PFSK-1 (cell line): ENCODE measurements at regions not wholly inside any gene's neighbourhood (a gene's known extent, or its start where the extent isn't known, plus 50 kb on each side); places are given as distances from the start of the nearest gene placed in this dataset.

Experiments
- FOXP2 ChIP-seq: optimal IDR thresholded peaks from 2 replicates; pipeline ENCODE3; 2011; ENCODE audit warnings: borderline replicate concordance, control low read depth, inconsistent platforms; ENCODE audit not compliant: insufficient read depth; ENCODE audit errors: extremely low read length, extremely low read depth
- POLR2AphosphoS5 ChIP-seq: IDR thresholded peaks from 2 replicates; pipeline ENCODE4 v1.6.1; 2012; ENCODE audit warnings: low read depth, mild to moderate bottlenecking, control low read depth, low read length, moderate library complexity
- SIN3A ChIP-seq: IDR thresholded peaks from 2 replicates; pipeline ENCODE4 v1.6.1; 2012; ENCODE audit warnings: mild to moderate bottlenecking, low read length, moderate library complexity, borderline replicate concordance; ENCODE audit not compliant: insufficient read depth
- TAF1 ChIP-seq: IDR thresholded peaks from 2 replicates; pipeline ENCODE4 v1.6.1; 2012; ENCODE audit warnings: low read length, control low read depth, borderline replicate concordance; ENCODE audit not compliant: insufficient read depth
- TF ChIP-seq, protein P1 (sequence below), 2 experiments: IDR thresholded peaks; 2 replicates each; pipeline versions ENCODE4 v1.6.1 to v1.8.0; 2011 to 2012; ENCODE audit warnings: low read depth in 2 of 2, low read length in 2 of 2, control low read depth in 1 of 2, inconsistent platforms in 1 of 2, mild to moderate bottlenecking in 1 of 2, moderate library complexity in 1 of 2; ENCODE audit not compliant: insufficient read depth in 1 of 2

DNA sequence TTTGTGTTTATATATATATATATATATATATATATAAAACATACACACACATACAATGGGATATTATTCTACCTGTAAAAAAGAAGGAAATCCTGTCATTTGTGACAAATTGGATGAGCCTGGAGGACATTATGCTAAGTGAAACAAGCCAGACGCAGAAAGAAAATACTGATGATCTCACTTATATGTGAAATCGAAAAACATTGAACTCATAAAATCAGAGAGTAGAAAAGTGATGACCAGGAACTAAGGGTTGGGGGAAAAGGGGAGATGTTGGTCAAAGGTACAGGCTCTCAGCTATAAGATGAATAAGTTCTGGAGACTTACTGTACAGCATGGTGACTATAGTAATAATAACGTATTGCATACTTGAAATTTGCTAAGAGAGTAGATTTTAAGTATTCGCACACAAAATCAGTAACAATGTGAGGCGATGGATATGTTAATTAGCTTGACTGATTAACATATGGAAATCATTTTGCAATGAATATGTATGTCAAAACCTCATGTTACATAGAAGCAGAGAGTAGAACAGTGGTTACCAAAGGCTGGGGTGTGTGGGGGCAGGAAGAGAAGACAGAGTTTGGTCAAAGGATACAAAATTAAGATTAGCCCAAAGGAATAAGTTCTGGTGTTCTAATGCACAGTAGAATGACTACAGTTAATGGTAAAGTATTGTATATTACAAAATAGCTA is 92.3 kb upstream of the PHACTR1 start:
- TF ChIP-seq SIN3A = no peak
- no peak for TF ChIP-seq POLR2AphosphoS5
- TF ChIP-seq TAF1 = no peak
- TF ChIP-seq, protein P1, sequence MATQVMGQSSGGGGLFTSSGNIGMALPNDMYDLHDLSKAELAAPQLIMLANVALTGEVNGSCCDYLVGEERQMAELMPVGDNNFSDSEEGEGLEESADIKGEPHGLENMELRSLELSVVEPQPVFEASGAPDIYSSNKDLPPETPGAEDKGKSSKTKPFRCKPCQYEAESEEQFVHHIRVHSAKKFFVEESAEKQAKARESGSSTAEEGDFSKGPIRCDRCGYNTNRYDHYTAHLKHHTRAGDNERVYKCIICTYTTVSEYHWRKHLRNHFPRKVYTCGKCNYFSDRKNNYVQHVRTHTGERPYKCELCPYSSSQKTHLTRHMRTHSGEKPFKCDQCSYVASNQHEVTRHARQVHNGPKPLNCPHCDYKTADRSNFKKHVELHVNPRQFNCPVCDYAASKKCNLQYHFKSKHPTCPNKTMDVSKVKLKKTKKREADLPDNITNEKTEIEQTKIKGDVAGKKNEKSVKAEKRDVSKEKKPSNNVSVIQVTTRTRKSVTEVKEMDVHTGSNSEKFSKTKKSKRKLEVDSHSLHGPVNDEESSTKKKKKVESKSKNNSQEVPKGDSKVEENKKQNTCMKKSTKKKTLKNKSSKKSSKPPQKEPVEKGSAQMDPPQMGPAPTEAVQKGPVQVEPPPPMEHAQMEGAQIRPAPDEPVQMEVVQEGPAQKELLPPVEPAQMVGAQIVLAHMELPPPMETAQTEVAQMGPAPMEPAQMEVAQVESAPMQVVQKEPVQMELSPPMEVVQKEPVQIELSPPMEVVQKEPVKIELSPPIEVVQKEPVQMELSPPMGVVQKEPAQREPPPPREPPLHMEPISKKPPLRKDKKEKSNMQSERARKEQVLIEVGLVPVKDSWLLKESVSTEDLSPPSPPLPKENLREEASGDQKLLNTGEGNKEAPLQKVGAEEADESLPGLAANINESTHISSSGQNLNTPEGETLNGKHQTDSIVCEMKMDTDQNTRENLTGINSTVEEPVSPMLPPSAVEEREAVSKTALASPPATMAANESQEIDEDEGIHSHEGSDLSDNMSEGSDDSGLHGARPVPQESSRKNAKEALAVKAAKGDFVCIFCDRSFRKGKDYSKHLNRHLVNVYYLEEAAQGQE (IDR thresholded peaks at IDR 0.05; ENCODE audit: insufficient read depth in 1 of 2, low read depth in 2 of 2, low read length in 2 of 2) = no peak
- no peak for TF ChIP-seq FOXP2

DNA sequence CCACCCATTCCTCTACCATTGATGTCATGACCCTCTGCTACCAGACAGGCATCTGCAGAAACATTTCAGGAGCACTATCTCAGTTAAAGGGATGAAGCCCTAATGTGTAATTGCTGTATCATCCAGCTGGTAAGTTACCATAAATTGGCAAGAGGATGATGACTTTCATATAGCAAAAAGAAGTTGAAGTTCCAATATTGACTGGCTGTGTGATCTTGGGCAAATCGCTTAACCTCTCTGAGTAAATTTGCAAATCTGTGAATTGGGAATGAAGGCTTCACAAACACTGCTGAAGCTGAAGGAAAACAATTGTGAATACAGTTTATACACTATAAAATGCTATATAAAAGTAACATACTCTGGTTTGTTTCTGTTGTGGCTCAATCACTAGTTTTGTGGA is 89.5 kb upstream of the PHACTR1 start:
- no peak for TF ChIP-seq TAF1
- TF ChIP-seq, protein P1 (IDR thresholded peaks at IDR 0.05; ENCODE audit: insufficient read depth in 1 of 2, low read depth in 2 of 2, low read length in 2 of 2) = no peak
- TF ChIP-seq SIN3A = no peak
- TF ChIP-seq FOXP2 = no peak
- no peak for TF ChIP-seq POLR2AphosphoS5

DNA sequence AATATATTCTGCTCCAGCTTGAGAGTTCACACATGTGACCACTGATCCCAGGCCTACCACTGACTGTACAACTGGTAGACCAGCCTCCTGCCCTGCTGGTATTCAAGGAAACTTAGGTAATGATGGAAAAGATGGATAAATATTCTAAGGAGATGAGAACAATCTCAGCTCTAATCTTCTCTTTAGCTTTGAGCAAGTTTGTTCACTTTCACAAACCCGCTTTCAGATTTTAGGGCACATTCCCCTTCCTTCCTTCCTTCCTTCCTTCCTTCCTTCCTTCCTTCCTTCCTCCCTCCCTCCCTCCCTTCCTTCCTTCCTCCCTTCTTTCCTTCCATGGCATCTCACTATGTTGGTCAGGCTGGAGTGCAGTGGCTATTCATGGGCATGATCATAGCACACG is 88.2 kb upstream of the PHACTR1 start:
- no peak for TF ChIP-seq TAF1
- TF ChIP-seq POLR2AphosphoS5 = no peak
- TF ChIP-seq SIN3A = no peak
- no peak for TF ChIP-seq FOXP2
- TF ChIP-seq, protein P1 (IDR thresholded peaks at IDR 0.05; ENCODE audit: insufficient read depth in 1 of 2, low read depth in 2 of 2, low read length in 2 of 2) = no peak

DNA sequence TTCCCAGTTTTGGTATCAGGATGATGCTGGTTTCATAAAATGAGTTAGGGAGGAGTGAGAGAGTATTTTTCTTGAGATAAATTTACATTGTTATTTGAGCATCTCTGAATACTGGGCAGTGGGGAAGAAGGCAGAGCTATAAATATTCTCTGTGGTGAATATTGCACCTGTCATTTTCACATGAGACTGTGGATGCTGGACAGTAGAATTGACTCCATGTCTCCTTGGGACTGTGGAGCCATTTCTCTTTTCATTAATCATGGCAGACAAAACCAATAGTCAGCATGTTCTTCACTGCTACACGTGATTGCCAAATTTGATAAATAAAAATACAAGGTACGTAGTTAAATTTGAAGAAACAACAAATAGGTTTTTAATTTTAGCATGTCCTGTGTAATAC is 81.2 kb upstream of the PHACTR1 start:
- no peak for TF ChIP-seq TAF1
- no peak for TF ChIP-seq SIN3A
- no peak for TF ChIP-seq POLR2AphosphoS5
- TF ChIP-seq, protein P1 (IDR thresholded peaks at IDR 0.05; ENCODE audit: insufficient read depth in 1 of 2, low read depth in 2 of 2, low read length in 2 of 2) = no peak
- TF ChIP-seq FOXP2 = no peak
